H1 (cell line): ENCODE measurements at regions not wholly inside any gene's neighbourhood (a gene's known extent, or its start where the extent isn't known, plus 50 kb on each side); places are given as distances from the start of the nearest gene placed in this dataset.

Experiments used
- CTCF ChIA-PET: fragments of 300-600 bp; sonication (Branson Sonifier 250); formaldehyde crosslinking; loops from one replicate; lab custom pipeline; 2021; ENCODE audit not compliant: partially characterized antibody; lab: Charles Lee
- POLR2A ChIA-PET: fragments of 300-600 bp; sonication (Branson Sonifier 250); formaldehyde crosslinking; loops from one replicate; lab custom pipeline; 2021; ENCODE audit warnings: inconsistent platforms; ENCODE audit not compliant: partially characterized antibody; lab: Charles Lee
- DNase-seq, 2 experiments: peaks; one replicate each; pipeline versions ENCODE4 v3.0.0 to v3.0.0-alpha.2; 2010 to 2022; ENCODE audit warnings: low spot score in 2 of 2, low read depth in 1 of 2, mixed read lengths in 1 of 2
- FAIRE-seq: peaks from 2 replicates; lab custom pipeline; 2011; peaks lifted over from hg19 to GRCh38; lab: Jason Lieb, UNC
- H2AFZ ChIP-seq: 2 replicates; pipeline ENCODE4 v1.8.1; 2012; ENCODE audit warnings: low read length, inconsistent platforms
- H2AK5ac ChIP-seq: 2 replicates; pipeline ENCODE4 v1.6.1; 2013; ENCODE audit warnings: low read depth, low read length
- H2BK120ac ChIP-seq: replicated peaks from 2 replicates; pipeline ENCODE3; 2013; ENCODE audit warnings: low read depth, low read length, inconsistent platforms
- H2BK12ac ChIP-seq: 2 replicates; pipeline ENCODE4 v1.6.1; 2013; ENCODE audit warnings: low read depth, low read length
- H2BK15ac ChIP-seq: 2 replicates; pipeline ENCODE4 v1.6.1; 2013; ENCODE audit warnings: low read length
- H2BK20ac ChIP-seq: 2 replicates; pipeline ENCODE4 v1.6.1; 2013; ENCODE audit warnings: low read length
- H2BK5ac ChIP-seq: 2 replicates; pipeline ENCODE4 v1.6.1; 2013; ENCODE audit warnings: low read depth, low read length
- H3K14ac ChIP-seq: 2 replicates; pipeline ENCODE4 v1.6.1; 2013; ENCODE audit warnings: inconsistent platforms; ENCODE audit not compliant: insufficient read length
- H3K18ac ChIP-seq: 2 replicates; pipeline ENCODE4 v1.6.1; 2013; ENCODE audit warnings: low read length; ENCODE audit errors: extremely low read depth
- H3K23ac ChIP-seq: 2 replicates; pipeline ENCODE4 v1.6.1; 2013; ENCODE audit warnings: inconsistent platforms; ENCODE audit not compliant: insufficient read length
- H3K23me2 ChIP-seq: 2 replicates; pipeline ENCODE4 v1.6.1; 2013; ENCODE audit warnings: low read depth, low read length
- H3K27ac ChIP-seq: 2 replicates; pipeline ENCODE4 v1.6.1; 2011; ENCODE audit warnings: low read depth, low read length, inconsistent platforms
- H3K27me3 ChIP-seq, 4 experiments: replicated peaks in 1 of 4; 1 replicate in 1 of 4; 2 replicates in 3 of 4; pipeline versions ENCODE4 v1.6.1 to v1.8.1; 2011 to 2013; ENCODE audit warnings: low read length in 3 of 4, mild to moderate bottlenecking in 3 of 4, inconsistent platforms in 2 of 4, mixed read lengths in 2 of 4, moderate library complexity in 1 of 4; ENCODE audit not compliant: control insufficient read depth in 3 of 4, insufficient read depth in 3 of 4; ENCODE audit errors: extremely low read depth in 1 of 4
- H3K36me3 ChIP-seq, 4 experiments: 2 replicates each; pipeline versions ENCODE4 v1.6.1 to v1.8.1; 2011 to 2013; ENCODE audit warnings: mild to moderate bottlenecking in 4 of 4, low read length in 3 of 4, moderate library complexity in 2 of 4, control low read depth in 1 of 4, inconsistent platforms in 1 of 4; ENCODE audit not compliant: insufficient read depth in 4 of 4, control insufficient read depth in 2 of 4
- H3K4ac ChIP-seq: replicated peaks from 2 replicates; pipeline ENCODE3; 2013; ENCODE audit warnings: low read length, low read depth, mixed read lengths, inconsistent platforms; ENCODE audit not compliant: insufficient read length
- H3K4me1 ChIP-seq, 4 experiments: replicated peaks in 1 of 4; 1 replicate in 1 of 4; 2 replicates in 3 of 4; pipeline versions ENCODE4 v1.6.1 to v1.8.1; 2011 to 2013; ENCODE audit warnings: low read length in 3 of 4, inconsistent platforms in 2 of 4, mixed read lengths in 1 of 4; ENCODE audit not compliant: insufficient read depth in 4 of 4, control insufficient read depth in 3 of 4
- H3K4me2 ChIP-seq, 2 experiments: 2 replicates each; pipeline versions ENCODE4 v1.6.1 to v1.8.1; 2011 to 2013; ENCODE audit warnings: low read depth in 2 of 2, low read length in 2 of 2, control low read depth in 1 of 2, inconsistent platforms in 1 of 2, mild to moderate bottlenecking in 1 of 2; ENCODE audit not compliant: insufficient read depth in 1 of 2
- H3K4me3 ChIP-seq, 4 experiments: fragments of 200-600, 300-600 bp in 1 of 4; sonication (generic), shearing (Covaris generic), sonication (Bioruptor Twin) in 1 of 4; 2 replicates each; pipeline versions ENCODE4 v1.5.1 to v1.8.1; 2011 to 2016; ENCODE audit warnings: low read length in 4 of 4, low read depth in 3 of 4, control low read depth in 2 of 4, inconsistent platforms in 2 of 4, mild to moderate bottlenecking in 2 of 4, mixed read lengths in 1 of 4, moderate library complexity in 1 of 4; ENCODE audit not compliant: insufficient read depth in 2 of 4; ENCODE audit errors: extremely low read depth in 1 of 4
- H3K56ac ChIP-seq: replicated peaks from 2 replicates; pipeline ENCODE3; 2013; ENCODE audit warnings: low read depth, mild to moderate bottlenecking, mixed read lengths, low read length, inconsistent platforms; ENCODE audit not compliant: insufficient read length
- H3K79me1 ChIP-seq: 2 replicates; pipeline ENCODE4 v1.6.1; 2013; ENCODE audit warnings: low read depth, low read length, control low read depth
- H3K79me2 ChIP-seq, 2 experiments: 2 replicates each; pipeline versions ENCODE4 v1.6.1 to v1.8.1; 2012 to 2013; ENCODE audit warnings: low read length in 2 of 2, mild to moderate bottlenecking in 2 of 2, inconsistent platforms in 1 of 2; ENCODE audit not compliant: insufficient read depth in 2 of 2, control insufficient read depth in 1 of 2
- H3K9ac ChIP-seq, 4 experiments: replicated peaks in 1 of 4; 1 replicate in 1 of 4; 2 replicates in 3 of 4; pipeline versions ENCODE4 v1.6.1 to v1.8.1; 2011 to 2013; ENCODE audit warnings: low read depth in 3 of 4, low read length in 3 of 4, control low read depth in 2 of 4, mild to moderate bottlenecking in 2 of 4, moderate library complexity in 2 of 4, inconsistent platforms in 1 of 4; ENCODE audit errors: extremely low read depth in 1 of 4
- H3K9me3 ChIP-seq, 2 experiments: 2 replicates each; pipeline versions ENCODE4 v1.6.1 to v1.8.1; 2012 to 2013; ENCODE audit warnings: mild to moderate bottlenecking in 2 of 2, moderate library complexity in 2 of 2, control low read depth in 1 of 2, inconsistent platforms in 1 of 2, low read depth in 1 of 2, low read length in 1 of 2, mixed read lengths in 1 of 2; ENCODE audit not compliant: insufficient read depth in 2 of 2
- H4K20me1 ChIP-seq, 2 experiments: replicated peaks in 1 of 2; 2 replicates each; pipeline versions ENCODE3 to v1.8.1; 2011 to 2013; ENCODE audit warnings: inconsistent platforms in 2 of 2, low read length in 2 of 2, mild to moderate bottlenecking in 1 of 2; ENCODE audit not compliant: insufficient read depth in 2 of 2, control insufficient read depth in 1 of 2
- H4K5ac ChIP-seq: 2 replicates; pipeline ENCODE4 v1.6.1; 2013; ENCODE audit warnings: low read length, low read depth, mixed read lengths, inconsistent platforms; ENCODE audit not compliant: insufficient read length
- H4K8ac ChIP-seq: 2 replicates; pipeline ENCODE4 v1.8.0; 2013; ENCODE audit warnings: mild to moderate bottlenecking, moderate library complexity, low read length, inconsistent platforms; ENCODE audit not compliant: insufficient read depth; ENCODE audit errors: extremely low read depth
- H4K91ac ChIP-seq: replicated peaks from 2 replicates; pipeline ENCODE3; 2013; ENCODE audit warnings: low read length, mixed read lengths, inconsistent platforms; ENCODE audit not compliant: insufficient read length
- SIRT6 ChIP-seq: IDR thresholded peaks from one replicate; pipeline ENCODE4 v1.7.1; 2012; ENCODE audit warnings: low read length, inconsistent platforms

DNA sequence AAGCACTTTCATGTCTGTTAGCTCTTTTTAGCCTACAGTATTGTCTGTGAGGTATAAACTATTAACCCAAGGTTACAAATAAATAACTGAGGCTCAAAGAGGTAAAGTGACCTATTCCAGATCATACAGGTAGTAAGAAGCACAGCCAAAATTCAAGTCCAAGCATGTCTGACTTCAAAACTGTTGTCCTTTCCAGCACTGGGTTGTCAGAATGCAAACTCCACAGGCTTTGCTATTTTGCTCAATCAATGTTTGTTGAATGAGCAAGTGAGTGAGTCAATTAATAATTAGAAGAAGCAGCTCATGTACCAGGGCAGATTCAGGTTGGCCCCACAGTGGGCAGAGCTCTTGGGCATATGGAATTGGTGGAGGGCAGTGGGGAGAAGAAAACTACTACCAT is 134.1 kb upstream of the ARHGEF9 start:
- TF ChIP-seq SIRT6, result no peak
- no peak overlapping the region for H3K56ac ChIP-seq
- DNase-seq (no peak), FAIRE-seq (no peak)
- H2BK20ac ChIP-seq, result no peak overlapping the region
- no peak overlapping the region for H2AK5ac ChIP-seq
- no peaks in the 10 kb centered on the region for H4K20me1 ChIP-seq
- no peaks in the 10 kb centered on the region for H3K36me3 ChIP-seq
- no peak overlapping the region for H4K91ac ChIP-seq
- H3K27ac ChIP-seq, result no peak overlapping the region
- H2BK120ac ChIP-seq, result no peak overlapping the region
- H3K14ac ChIP-seq, result no peak overlapping the region
- H3K79me1 ChIP-seq, result no peaks in the 10 kb centered on the region
- H2BK12ac ChIP-seq, result no peak overlapping the region
- H2BK5ac ChIP-seq, result no peak overlapping the region
- ChIA-PET CTCF (interaction anchor here (0.5 to 3.1 kb wide), 2 partner anchors 11 to 874 kb away, joined by 3 to 11 read pairs; no protein-coding TSS in a partner anchor), POLR2A (no interaction called here)
- no peak overlapping the region for H3K9ac ChIP-seq
- H2AFZ ChIP-seq, result no peak overlapping the region
- H4K8ac ChIP-seq, result no peak overlapping the region
- H3K4ac ChIP-seq, result no peak overlapping the region
- no peaks in the 10 kb centered on the region for H3K27me3 ChIP-seq
- H3K18ac ChIP-seq, result no peak overlapping the region
- H3K4me2 ChIP-seq, result no peak overlapping the region
- no peak overlapping the region for H3K23ac ChIP-seq
- no peak overlapping the region for H4K5ac ChIP-seq
- no peak overlapping the region for H3K4me3 ChIP-seq
- no peak overlapping the region for H2BK15ac ChIP-seq
- H3K23me2 ChIP-seq, result no peaks in the 10 kb centered on the region
- H3K79me2 ChIP-seq, result no peaks in the 10 kb centered on the region
- H3K9me3 ChIP-seq, result peaks cover 10 to 23% of the 10 kb centered on the region in 2 experiments; a peak in 1 of 4 replicates
- H3K4me1 ChIP-seq, result no peaks in the 10 kb centered on the region
